ENCODE measurements at regions not wholly inside any gene's neighbourhood (a gene's known extent, or its start where the extent isn't known, plus 50 kb on each side); places are given as distances from the start of the nearest gene placed in this dataset.
"Not testable (repeated sequence)": the region's sequence is repeated elsewhere in the genome, so short reads cannot be mapped to it uniquely, and the experiment has no call there.

GRCh38 chr10:105729428-105729827 lies 1088.3 kb downstream of the SORCS3 start:
- no peak overlapping the region for H2AFZ ChIP-seq (ENCODE audit: low read depth, low read length)
- H3K27ac ChIP-seq (ENCODE audit: low read length) = no peak overlapping the region
- no peak for TF ChIP-seq EZH2phosphoT487 (IDR thresholded peaks at IDR 0.05; ENCODE audit: low read depth)
- TF ChIP-seq, protein P1, sequence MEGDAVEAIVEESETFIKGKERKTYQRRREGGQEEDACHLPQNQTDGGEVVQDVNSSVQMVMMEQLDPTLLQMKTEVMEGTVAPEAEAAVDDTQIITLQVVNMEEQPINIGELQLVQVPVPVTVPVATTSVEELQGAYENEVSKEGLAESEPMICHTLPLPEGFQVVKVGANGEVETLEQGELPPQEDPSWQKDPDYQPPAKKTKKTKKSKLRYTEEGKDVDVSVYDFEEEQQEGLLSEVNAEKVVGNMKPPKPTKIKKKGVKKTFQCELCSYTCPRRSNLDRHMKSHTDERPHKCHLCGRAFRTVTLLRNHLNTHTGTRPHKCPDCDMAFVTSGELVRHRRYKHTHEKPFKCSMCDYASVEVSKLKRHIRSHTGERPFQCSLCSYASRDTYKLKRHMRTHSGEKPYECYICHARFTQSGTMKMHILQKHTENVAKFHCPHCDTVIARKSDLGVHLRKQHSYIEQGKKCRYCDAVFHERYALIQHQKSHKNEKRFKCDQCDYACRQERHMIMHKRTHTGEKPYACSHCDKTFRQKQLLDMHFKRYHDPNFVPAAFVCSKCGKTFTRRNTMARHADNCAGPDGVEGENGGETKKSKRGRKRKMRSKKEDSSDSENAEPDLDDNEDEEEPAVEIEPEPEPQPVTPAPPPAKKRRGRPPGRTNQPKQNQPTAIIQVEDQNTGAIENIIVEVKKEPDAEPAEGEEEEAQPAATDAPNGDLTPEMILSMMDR (IDR thresholded peaks at IDR 0.05; ENCODE audit: low read depth, low read length) = no peak
- no peaks in the 10 kb centered on the region for H3K79me2 ChIP-seq (ENCODE audit: low read length)
- no peaks in the 10 kb centered on the region for H3K4me1 ChIP-seq (ENCODE audit: low read length)
- H3K27me3 ChIP-seq (ENCODE audit: low read depth, low read length) = no peaks in the 10 kb centered on the region
- H4K20me1 ChIP-seq (ENCODE audit: insufficient read depth, low read length) = no peaks in the 10 kb centered on the region
- no peaks in the 10 kb centered on the region for H3K9me3 ChIP-seq (ENCODE audit: insufficient read depth, low read length)
- no peak overlapping the region for H3K4me3 ChIP-seq (ENCODE audit: low read length)
- H3K9ac ChIP-seq (ENCODE audit: low read length) = no peak overlapping the region
- no peaks in the 10 kb centered on the region for H3K36me3 ChIP-seq (replicated peaks; ENCODE audit: low read depth, low read length)
- no peak overlapping the region for H3K4me2 ChIP-seq (ENCODE audit: low read length)

- not testable (repeated sequence) for H3K79me2 ChIP-seq (ENCODE audit: low read length); H3K27me3 ChIP-seq (ENCODE audit: low read depth, low read length); H3K9me3 ChIP-seq (ENCODE audit: insufficient read depth, low read length); H2AFZ ChIP-seq (ENCODE audit: low read depth, low read length); H3K4me1 ChIP-seq (ENCODE audit: low read length); H3K4me3 ChIP-seq (ENCODE audit: low read length); H3K9ac ChIP-seq (ENCODE audit: low read length); H3K36me3 ChIP-seq (replicated peaks; ENCODE audit: low read depth, low read length); H3K27ac ChIP-seq (ENCODE audit: low read length); H3K4me2 ChIP-seq (ENCODE audit: low read length); H4K20me1 ChIP-seq (ENCODE audit: insufficient read depth, low read length)
Measured at GRCh38 chr10:105727586-105727985, 1086.5 kb downstream of the SORCS3 start.

DNA sequence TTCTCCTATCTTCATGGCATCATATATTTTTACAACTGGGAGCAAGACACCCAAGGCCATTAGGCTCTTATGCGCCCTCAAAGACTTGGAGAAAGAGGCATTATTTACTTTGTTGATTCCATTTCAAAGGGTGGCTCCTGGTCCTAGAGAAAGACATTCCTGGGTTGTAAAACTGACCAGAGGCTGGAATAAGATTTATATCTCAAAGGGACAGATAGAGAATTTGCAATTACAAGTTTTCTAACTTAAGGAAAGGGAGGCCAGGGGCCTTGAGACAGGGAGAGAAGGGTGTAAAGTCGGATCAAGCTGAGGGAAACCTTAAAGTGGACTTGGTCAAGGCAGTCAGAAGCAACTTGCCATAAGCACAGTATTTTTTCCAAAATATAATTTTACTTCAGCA lies 1086.0 kb downstream of the SORCS3 start:
- no peaks in the 10 kb centered on the region for H3K9me3 ChIP-seq (ENCODE audit: insufficient read depth, low read length)
- H3K4me2 ChIP-seq (ENCODE audit: low read length) = no peak overlapping the region
- no peaks in the 10 kb centered on the region for H3K79me2 ChIP-seq (ENCODE audit: low read length)
- H3K36me3 ChIP-seq (replicated peaks; ENCODE audit: low read depth, low read length) = no peaks in the 10 kb centered on the region
- no peaks in the 10 kb centered on the region for H3K4me1 ChIP-seq (ENCODE audit: low read length)
- H4K20me1 ChIP-seq (ENCODE audit: insufficient read depth, low read length) = no peaks in the 10 kb centered on the region
- H3K9ac ChIP-seq (ENCODE audit: low read length) = no peak overlapping the region
- H3K27ac ChIP-seq (ENCODE audit: low read length) = no peak overlapping the region
- no peak overlapping the region for H2AFZ ChIP-seq (ENCODE audit: low read depth, low read length)
- TF ChIP-seq, protein P1 (IDR thresholded peaks at IDR 0.05; ENCODE audit: low read depth, low read length) = no peak
- no peak for TF ChIP-seq EZH2phosphoT487 (IDR thresholded peaks at IDR 0.05; ENCODE audit: low read depth)
- no peaks in the 10 kb centered on the region for H3K27me3 ChIP-seq (ENCODE audit: low read depth, low read length)
- no peak overlapping the region for H3K4me3 ChIP-seq (ENCODE audit: low read length)

- H3K9me3 ChIP-seq (ENCODE audit: insufficient read depth, low read length) = no peaks in the 10 kb centered on the region
- H3K27me3 ChIP-seq (ENCODE audit: low read depth, low read length) = no peaks in the 10 kb centered on the region
- H3K79me2 ChIP-seq (ENCODE audit: low read length) = no peaks in the 10 kb centered on the region
- no peak overlapping the region for H3K4me2 ChIP-seq (ENCODE audit: low read length)
- no peak overlapping the region for H3K27ac ChIP-seq (ENCODE audit: low read length)
- H2AFZ ChIP-seq (ENCODE audit: low read depth, low read length) = no peak overlapping the region
- TF ChIP-seq EZH2phosphoT487 (IDR thresholded peaks at IDR 0.05; ENCODE audit: low read depth) = no peak
- TF ChIP-seq, protein P1 (IDR thresholded peaks at IDR 0.05; ENCODE audit: low read depth, low read length) = no peak
- H3K4me3 ChIP-seq (ENCODE audit: low read length) = no peak overlapping the region
- no peak overlapping the region for H3K9ac ChIP-seq (ENCODE audit: low read length)
- H4K20me1 ChIP-seq (ENCODE audit: insufficient read depth, low read length) = no peaks in the 10 kb centered on the region
- H3K4me1 ChIP-seq (ENCODE audit: low read length) = no peaks in the 10 kb centered on the region
- H3K36me3 ChIP-seq (replicated peaks; ENCODE audit: low read depth, low read length) = no peaks in the 10 kb centered on the region
Measured at GRCh38 chr10:105726149-105726548, 1085.1 kb downstream of the SORCS3 start.

DNA sequence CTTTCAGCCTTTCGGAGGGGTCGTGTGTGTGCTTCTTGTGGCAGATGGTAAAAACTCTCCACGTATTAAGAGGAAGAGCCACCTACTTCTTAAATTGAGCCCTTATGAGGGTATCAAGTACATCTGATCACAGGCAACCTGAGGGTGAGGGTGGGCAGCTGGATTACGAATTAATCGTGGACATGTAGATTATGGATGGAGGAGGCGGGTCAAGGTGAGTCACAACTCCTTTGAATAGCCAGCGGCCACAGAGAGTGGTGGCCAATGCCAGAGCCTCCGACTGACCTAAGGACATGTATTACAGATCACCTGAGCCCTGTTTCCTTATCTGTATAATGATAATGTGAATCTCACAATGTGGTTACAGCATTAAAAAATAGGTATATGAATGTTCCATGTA lies 1083.9 kb downstream of the SORCS3 start:
- no peak for TF ChIP-seq EZH2phosphoT487 (IDR thresholded peaks at IDR 0.05; ENCODE audit: low read depth)
- TF ChIP-seq, protein P1 (IDR thresholded peaks at IDR 0.05; ENCODE audit: low read depth, low read length) = no peak
- H4K20me1 ChIP-seq (ENCODE audit: insufficient read depth, low read length) = no peaks in the 10 kb centered on the region
- H3K79me2 ChIP-seq (ENCODE audit: low read length) = no peaks in the 10 kb centered on the region
- no peaks in the 10 kb centered on the region for H3K36me3 ChIP-seq (replicated peaks; ENCODE audit: low read depth, low read length)
- H3K27ac ChIP-seq (ENCODE audit: low read length) = no peak overlapping the region
- H2AFZ ChIP-seq (ENCODE audit: low read depth, low read length) = no peak overlapping the region
- H3K4me2 ChIP-seq (ENCODE audit: low read length) = no peak overlapping the region
- no peaks in the 10 kb centered on the region for H3K9me3 ChIP-seq (ENCODE audit: insufficient read depth, low read length)
- no peaks in the 10 kb centered on the region for H3K4me1 ChIP-seq (ENCODE audit: low read length)
- H3K9ac ChIP-seq (ENCODE audit: low read length) = no peak overlapping the region
- no peaks in the 10 kb centered on the region for H3K27me3 ChIP-seq (ENCODE audit: low read depth, low read length)
- H3K4me3 ChIP-seq (ENCODE audit: low read length) = no peak overlapping the region

Measured in OCI-LY3 (cell line).